ENCODE measurements at regions not wholly inside any gene's neighbourhood (a gene's known extent, or its start where the extent isn't known, plus 50 kb on each side); places are given as distances from the start of the nearest gene placed in this dataset.

DNA sequence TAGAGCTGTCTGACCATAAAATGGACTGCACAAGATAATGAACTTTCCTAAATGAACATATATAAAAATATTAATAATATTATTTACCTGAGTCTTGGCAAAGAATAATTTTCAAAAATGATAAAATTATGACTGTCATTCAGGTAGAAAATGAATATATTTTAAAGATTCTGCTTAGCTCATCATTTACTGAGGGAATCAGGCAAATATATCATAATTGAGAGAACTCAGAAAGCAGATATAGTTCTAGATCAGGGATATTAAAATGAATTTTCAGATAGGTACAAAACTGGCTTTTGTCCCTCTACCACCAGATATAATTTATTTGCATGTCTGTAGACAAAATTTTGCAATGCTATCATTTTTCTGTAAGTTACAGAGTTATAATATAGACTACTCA, 86.1 kb upstream of the CPM start:
- Histone ChIP-seq H3K4me3 (replicated peaks; ENCODE audit: insufficient read depth, low read length) (no peak overlapping the region), H3K27me3 (ENCODE audit: insufficient read depth, poor library complexity, severe bottlenecking) (no peaks in the 10 kb centered on the region), H3K27ac (replicated peaks) (no peak overlapping the region)
- no peak for DNase-seq (ENCODE audit: low read depth in 1 of 2, low spot score in 1 of 2)
- TF ChIP-seq, protein P1, sequence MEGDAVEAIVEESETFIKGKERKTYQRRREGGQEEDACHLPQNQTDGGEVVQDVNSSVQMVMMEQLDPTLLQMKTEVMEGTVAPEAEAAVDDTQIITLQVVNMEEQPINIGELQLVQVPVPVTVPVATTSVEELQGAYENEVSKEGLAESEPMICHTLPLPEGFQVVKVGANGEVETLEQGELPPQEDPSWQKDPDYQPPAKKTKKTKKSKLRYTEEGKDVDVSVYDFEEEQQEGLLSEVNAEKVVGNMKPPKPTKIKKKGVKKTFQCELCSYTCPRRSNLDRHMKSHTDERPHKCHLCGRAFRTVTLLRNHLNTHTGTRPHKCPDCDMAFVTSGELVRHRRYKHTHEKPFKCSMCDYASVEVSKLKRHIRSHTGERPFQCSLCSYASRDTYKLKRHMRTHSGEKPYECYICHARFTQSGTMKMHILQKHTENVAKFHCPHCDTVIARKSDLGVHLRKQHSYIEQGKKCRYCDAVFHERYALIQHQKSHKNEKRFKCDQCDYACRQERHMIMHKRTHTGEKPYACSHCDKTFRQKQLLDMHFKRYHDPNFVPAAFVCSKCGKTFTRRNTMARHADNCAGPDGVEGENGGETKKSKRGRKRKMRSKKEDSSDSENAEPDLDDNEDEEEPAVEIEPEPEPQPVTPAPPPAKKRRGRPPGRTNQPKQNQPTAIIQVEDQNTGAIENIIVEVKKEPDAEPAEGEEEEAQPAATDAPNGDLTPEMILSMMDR (IDR thresholded peaks at IDR 0.05; ENCODE audit: insufficient read depth, low read length) = no peak
- TF ChIP-seq POLR2AphosphoS5 (IDR thresholded peaks at IDR 0.05; ENCODE audit: low read depth) = no peak
- no peak for TF ChIP-seq SPI1 (IDR thresholded peaks at IDR 0.05; ENCODE audit: borderline replicate concordance, low read depth)

DNA sequence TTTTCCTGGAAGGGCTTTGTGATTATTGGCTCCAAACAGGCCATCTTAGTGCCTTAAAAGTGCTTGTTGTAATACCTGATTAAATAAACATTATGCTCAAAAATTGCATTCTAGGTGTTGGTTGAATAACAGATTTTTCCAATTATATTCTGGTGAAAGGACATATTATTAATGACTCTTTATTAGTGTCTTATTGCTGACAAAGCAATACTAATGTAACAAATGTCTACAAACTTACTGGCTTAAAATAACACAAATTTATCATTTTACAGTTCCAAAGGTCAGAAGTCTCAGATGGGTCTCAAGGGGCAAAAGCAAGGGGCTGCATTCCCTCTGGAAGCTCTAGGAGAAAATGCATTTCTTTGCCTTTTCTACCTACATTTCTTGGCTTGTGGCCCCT, 86.9 kb upstream of the CPM start:
- Histone ChIP-seq H3K27me3 (ENCODE audit: insufficient read depth, poor library complexity, severe bottlenecking) (no peaks in the 10 kb centered on the region), H3K27ac (replicated peaks) (no peak overlapping the region), H3K4me3 (replicated peaks; ENCODE audit: insufficient read depth, low read length) (no peak overlapping the region)
- no peak for DNase-seq (ENCODE audit: low read depth in 1 of 2, low spot score in 1 of 2)
- TF ChIP-seq, protein P1 (IDR thresholded peaks at IDR 0.05; ENCODE audit: insufficient read depth, low read length) = no peak
- TF ChIP-seq GABPA (IDR thresholded peaks at IDR 0.05; ENCODE audit: low read depth) (no peak), SPI1 (IDR thresholded peaks at IDR 0.05; ENCODE audit: borderline replicate concordance, low read depth) (no peak), POLR2AphosphoS5 (IDR thresholded peaks at IDR 0.05; ENCODE audit: low read depth) (no peak)
- TF ChIP-seq, protein P2, sequence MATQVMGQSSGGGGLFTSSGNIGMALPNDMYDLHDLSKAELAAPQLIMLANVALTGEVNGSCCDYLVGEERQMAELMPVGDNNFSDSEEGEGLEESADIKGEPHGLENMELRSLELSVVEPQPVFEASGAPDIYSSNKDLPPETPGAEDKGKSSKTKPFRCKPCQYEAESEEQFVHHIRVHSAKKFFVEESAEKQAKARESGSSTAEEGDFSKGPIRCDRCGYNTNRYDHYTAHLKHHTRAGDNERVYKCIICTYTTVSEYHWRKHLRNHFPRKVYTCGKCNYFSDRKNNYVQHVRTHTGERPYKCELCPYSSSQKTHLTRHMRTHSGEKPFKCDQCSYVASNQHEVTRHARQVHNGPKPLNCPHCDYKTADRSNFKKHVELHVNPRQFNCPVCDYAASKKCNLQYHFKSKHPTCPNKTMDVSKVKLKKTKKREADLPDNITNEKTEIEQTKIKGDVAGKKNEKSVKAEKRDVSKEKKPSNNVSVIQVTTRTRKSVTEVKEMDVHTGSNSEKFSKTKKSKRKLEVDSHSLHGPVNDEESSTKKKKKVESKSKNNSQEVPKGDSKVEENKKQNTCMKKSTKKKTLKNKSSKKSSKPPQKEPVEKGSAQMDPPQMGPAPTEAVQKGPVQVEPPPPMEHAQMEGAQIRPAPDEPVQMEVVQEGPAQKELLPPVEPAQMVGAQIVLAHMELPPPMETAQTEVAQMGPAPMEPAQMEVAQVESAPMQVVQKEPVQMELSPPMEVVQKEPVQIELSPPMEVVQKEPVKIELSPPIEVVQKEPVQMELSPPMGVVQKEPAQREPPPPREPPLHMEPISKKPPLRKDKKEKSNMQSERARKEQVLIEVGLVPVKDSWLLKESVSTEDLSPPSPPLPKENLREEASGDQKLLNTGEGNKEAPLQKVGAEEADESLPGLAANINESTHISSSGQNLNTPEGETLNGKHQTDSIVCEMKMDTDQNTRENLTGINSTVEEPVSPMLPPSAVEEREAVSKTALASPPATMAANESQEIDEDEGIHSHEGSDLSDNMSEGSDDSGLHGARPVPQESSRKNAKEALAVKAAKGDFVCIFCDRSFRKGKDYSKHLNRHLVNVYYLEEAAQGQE (IDR thresholded peaks at IDR 0.05; ENCODE audit: insufficient replicate concordance, low read depth) = no peak

DNA sequence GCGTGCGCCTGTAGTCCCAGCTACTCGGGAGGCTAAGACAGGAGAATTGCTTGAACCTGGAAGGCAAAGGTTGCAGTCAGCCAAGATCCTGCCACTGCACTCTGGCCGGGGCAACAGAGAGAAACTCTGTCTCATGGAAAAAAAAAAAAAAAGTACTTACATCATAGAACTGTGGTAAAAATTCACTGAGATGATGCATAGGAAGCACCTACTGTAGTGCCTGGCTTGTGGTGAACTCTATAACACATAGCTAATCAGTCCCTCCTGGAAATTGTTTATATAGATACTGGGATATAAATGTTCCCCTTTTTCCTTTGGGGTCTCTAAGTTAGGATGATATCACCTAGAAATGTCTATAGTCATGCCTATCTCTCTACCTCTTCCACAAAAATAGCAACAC, 89.7 kb upstream of the CPM start:
- Histone ChIP-seq H3K27ac (replicated peaks) (no peak overlapping the region), H3K4me3 (replicated peaks; ENCODE audit: insufficient read depth, low read length) (no peak overlapping the region), H3K27me3 (ENCODE audit: insufficient read depth, poor library complexity, severe bottlenecking) (no peaks in the 10 kb centered on the region)
- TF ChIP-seq, protein P2 (IDR thresholded peaks at IDR 0.05; ENCODE audit: insufficient replicate concordance, low read depth) = no peak
- TF ChIP-seq GABPA (IDR thresholded peaks at IDR 0.05; ENCODE audit: low read depth) = no peak
- TF ChIP-seq, protein P1 (IDR thresholded peaks at IDR 0.05; ENCODE audit: insufficient read depth, low read length) = no peak
- no peak for TF ChIP-seq SPI1 (IDR thresholded peaks at IDR 0.05; ENCODE audit: borderline replicate concordance, low read depth)
- no peak for TF ChIP-seq POLR2AphosphoS5 (IDR thresholded peaks at IDR 0.05; ENCODE audit: low read depth)
- DNase-seq (ENCODE audit: low read depth in 1 of 2, low spot score in 1 of 2) = no peak

DNA sequence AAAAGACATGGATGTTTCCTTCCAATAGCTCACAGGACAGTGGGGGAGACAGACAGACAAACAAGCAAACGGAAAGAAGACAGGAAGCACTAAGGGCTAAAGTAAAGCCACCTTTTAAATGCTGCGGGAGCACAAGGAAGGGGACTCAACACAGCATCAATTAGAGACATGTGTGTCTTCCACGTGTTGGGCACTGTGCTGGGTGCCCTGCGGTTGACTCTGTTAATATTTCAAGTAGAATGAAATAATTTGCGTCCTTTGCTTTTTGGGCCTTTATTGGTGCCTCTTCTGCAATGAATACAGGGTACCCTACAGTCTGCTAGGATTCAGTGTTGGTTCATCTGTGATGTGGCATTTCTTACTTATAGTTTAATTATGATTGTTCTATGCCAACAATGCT, 90.9 kb upstream of the CPM start:
- Histone ChIP-seq H3K27me3 (ENCODE audit: insufficient read depth, poor library complexity, severe bottlenecking) (no peaks in the 10 kb centered on the region), H3K4me3 (replicated peaks; ENCODE audit: insufficient read depth, low read length) (no peak overlapping the region), H3K27ac (replicated peaks) (no peak overlapping the region)
- TF ChIP-seq POLR2AphosphoS5 (IDR thresholded peaks at IDR 0.05; ENCODE audit: low read depth) (no peak), SPI1 (IDR thresholded peaks at IDR 0.05; ENCODE audit: borderline replicate concordance, low read depth) (no peak), GABPA (IDR thresholded peaks at IDR 0.05; ENCODE audit: low read depth) (no peak)
- TF ChIP-seq, protein P1 (IDR thresholded peaks at IDR 0.05; ENCODE audit: insufficient read depth, low read length) = no peak
- TF ChIP-seq, protein P2 (IDR thresholded peaks at IDR 0.05; ENCODE audit: insufficient replicate concordance, low read depth) = no peak
- no peak for DNase-seq (ENCODE audit: low read depth in 1 of 2, low spot score in 1 of 2)
